CD4-positive, alpha-beta T cell treated with Interleukin-6 for 4 hours (primary cell): ENCODE measurements at regions not wholly inside any gene's neighbourhood (a gene's known extent, or its start where the extent isn't known, plus 50 kb on each side); places are given as distances from the start of the nearest gene placed in this dataset.

Source experiments
- DNase-seq: peaks from one replicate; pipeline ENCODE4 v3.0.0-alpha.2; 2020; ENCODE audit warnings: mixed read lengths

- no peak for DNase-seq
Measured at GRCh38 chr2:237171396-237171795, 85.7 kb downstream of the COPS8 start.

- no peak for DNase-seq
Measured at GRCh38 chr2:237171881-237172280, 86.2 kb downstream of the COPS8 start.

- DNase-seq = no peak
Measured at GRCh38 chr2:237177052-237177451, 91.4 kb downstream of the COPS8 start.

- DNase-seq = no peak
Measured at GRCh38 chr2:237177986-237178385, 92.3 kb downstream of the COPS8 start.

GRCh38 chr2:237178396-237178795 is 92.7 kb downstream of the COPS8 start:
- no peak for DNase-seq

GRCh38 chr2:237179161-237179560 is 93.5 kb downstream of the COPS8 start:
- no peak for DNase-seq

GRCh38 chr2:237180187-237180586 is 94.5 kb downstream of the COPS8 start:
- no peak for DNase-seq

- DNase-seq = no peak
Measured at GRCh38 chr2:237180987-237181386, 95.3 kb downstream of the COPS8 start.

GRCh38 chr2:237181844-237182243 is 96.2 kb downstream of the COPS8 start:
- DNase-seq = no peak

- DNase-seq = no peak
Measured at GRCh38 chr2:237182422-237183123, 96.9 kb downstream of the COPS8 start.

- DNase-seq = no peak
Measured at GRCh38 chr2:237184192-237184918, 98.7 kb downstream of the COPS8 start.

- DNase-seq = no peak
Measured at GRCh38 chr2:237184919-237185552, 99.3 kb downstream of the COPS8 start.

- no peak for DNase-seq
Measured at GRCh38 chr2:237185553-237185925, 99.8 kb downstream of the COPS8 start.

- no peak for DNase-seq
Measured at GRCh38 chr2:237189799-237190198, 104.1 kb downstream of the COPS8 start.

GRCh38 chr2:237190966-237191713 is 105.5 kb downstream of the COPS8 start:
- no peak for DNase-seq

- no peak for DNase-seq
Measured at GRCh38 chr2:237191714-237192081, 106.0 kb downstream of the COPS8 start.

- no peak for DNase-seq
Measured at GRCh38 chr2:237192881-237193280, 107.2 kb downstream of the COPS8 start.

- no peak for DNase-seq
Measured at GRCh38 chr2:237193436-237193835, 107.7 kb downstream of the COPS8 start.

GRCh38 chr2:237194081-237194480 is 108.4 kb downstream of the COPS8 start:
- DNase-seq = no peak

- no peak for DNase-seq
Measured at GRCh38 chr2:237194906-237195305, 109.2 kb downstream of the COPS8 start.

GRCh38 chr2:237195396-237196120 is 109.9 kb downstream of the COPS8 start:
- DNase-seq = no peak

GRCh38 chr2:237196409-237196808 is 110.7 kb downstream of the COPS8 start:
- DNase-seq = no peak
